Esophagus squamous epithelium (tissue), 4 donors: ENCODE measurements at regions not wholly inside any gene's neighbourhood (a gene's known extent, or its start where the extent isn't known, plus 50 kb on each side); places are given as distances from the start of the nearest gene placed in this dataset.

Experiments used
- POLR2A ChIP-seq, 4 donors: fragments of 450-650 bp; IDR thresholded peaks; one replicate each; pipeline ENCODE4 v1.6.1; 2017; ENCODE audit warnings: antibody characterized with exemption in 4 of 4, mild to moderate bottlenecking in 4 of 4, moderate library complexity in 3 of 4
- TF ChIP-seq, protein P1 (sequence below), 6 experiments: fragments of 450-650 bp in 4 of 6; fragments of 200-600 bp in 2 of 6; sonication (generic) in 2 of 6; IDR thresholded peaks; one replicate each; pipeline ENCODE4 v1.5.1; 2016 to 2019; ENCODE audit warnings: antibody characterized with exemption in 6 of 6, mild to moderate bottlenecking in 4 of 6, moderate library complexity in 4 of 6

- TF ChIP-seq, protein P1, sequence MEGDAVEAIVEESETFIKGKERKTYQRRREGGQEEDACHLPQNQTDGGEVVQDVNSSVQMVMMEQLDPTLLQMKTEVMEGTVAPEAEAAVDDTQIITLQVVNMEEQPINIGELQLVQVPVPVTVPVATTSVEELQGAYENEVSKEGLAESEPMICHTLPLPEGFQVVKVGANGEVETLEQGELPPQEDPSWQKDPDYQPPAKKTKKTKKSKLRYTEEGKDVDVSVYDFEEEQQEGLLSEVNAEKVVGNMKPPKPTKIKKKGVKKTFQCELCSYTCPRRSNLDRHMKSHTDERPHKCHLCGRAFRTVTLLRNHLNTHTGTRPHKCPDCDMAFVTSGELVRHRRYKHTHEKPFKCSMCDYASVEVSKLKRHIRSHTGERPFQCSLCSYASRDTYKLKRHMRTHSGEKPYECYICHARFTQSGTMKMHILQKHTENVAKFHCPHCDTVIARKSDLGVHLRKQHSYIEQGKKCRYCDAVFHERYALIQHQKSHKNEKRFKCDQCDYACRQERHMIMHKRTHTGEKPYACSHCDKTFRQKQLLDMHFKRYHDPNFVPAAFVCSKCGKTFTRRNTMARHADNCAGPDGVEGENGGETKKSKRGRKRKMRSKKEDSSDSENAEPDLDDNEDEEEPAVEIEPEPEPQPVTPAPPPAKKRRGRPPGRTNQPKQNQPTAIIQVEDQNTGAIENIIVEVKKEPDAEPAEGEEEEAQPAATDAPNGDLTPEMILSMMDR (IDR thresholded peaks at IDR 0.05) = no peak
- no peak for TF ChIP-seq POLR2A (IDR thresholded peaks at IDR 0.05)
These were observed 67.6 kb upstream of the CFAP20DC start for GRCh38 chr3:59117396-59117795.
